NCI-H2171 (cell line): ENCODE measurements at regions not wholly inside any gene's neighbourhood (a gene's known extent, or its start where the extent isn't known, plus 50 kb on each side); places are given as distances from the start of the nearest gene placed in this dataset.

Source experiments
- DNase-seq: peaks from one replicate; lab custom pipeline; 2025; lab: John Stamatoyannopoulos, UW

- no peak for DNase-seq
Observed at GRCh38 chr4:27184508-27185155, 324.0 kb downstream of the STIM2 start.

- no peak for DNase-seq
Observed at GRCh38 chr4:27186710-27187109, 326.1 kb downstream of the STIM2 start.

- DNase-seq = no peak
Observed at GRCh38 chr4:27187786-27188185, 327.1 kb downstream of the STIM2 start.

- DNase-seq = no peak
Observed at GRCh38 chr4:27189683-27190082, 329.0 kb downstream of the STIM2 start.

DNA sequence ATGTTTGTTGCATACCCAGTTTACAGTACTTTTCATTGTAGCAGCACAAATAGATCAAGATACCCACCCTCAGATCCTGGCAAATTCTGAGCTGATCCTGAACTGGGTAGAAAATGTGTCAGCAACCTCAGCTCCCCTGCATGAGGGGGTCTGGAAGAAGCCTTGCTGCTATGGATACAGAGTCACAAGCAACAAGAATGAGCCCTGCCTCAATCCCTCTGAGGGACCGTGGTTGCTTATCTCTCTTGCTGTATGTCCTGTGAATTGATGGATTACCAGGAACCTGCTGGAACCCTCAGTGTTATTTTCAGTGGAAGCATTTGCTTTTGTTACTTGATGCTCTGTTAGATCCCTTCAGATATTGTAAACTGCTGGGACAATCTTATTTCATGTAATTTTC, 331.0 kb downstream of the STIM2 start:
- no peak for DNase-seq

GRCh38 chr4:27194599-27195176, 334.0 kb downstream of the STIM2 start:
- no peak for DNase-seq

DNA sequence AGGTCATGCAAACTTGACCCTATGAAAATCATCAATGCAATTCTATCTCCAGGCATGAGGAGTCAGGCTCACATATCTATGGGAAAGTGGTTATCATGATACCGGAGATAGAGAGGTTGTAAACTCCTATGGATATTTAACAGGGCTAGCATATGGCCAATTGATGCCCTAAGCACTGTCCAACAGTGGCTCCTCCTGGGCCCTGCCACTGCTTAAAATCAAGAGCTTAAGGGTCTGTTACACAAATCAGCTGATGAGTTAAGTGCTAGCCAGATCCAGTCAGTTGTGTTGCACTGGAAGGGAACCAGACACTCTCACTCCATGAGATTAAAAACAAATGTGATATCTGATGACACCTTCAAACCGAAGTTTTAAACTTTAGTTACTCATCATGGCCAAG, 337.6 kb downstream of the STIM2 start:
- DNase-seq = no peak

DNA sequence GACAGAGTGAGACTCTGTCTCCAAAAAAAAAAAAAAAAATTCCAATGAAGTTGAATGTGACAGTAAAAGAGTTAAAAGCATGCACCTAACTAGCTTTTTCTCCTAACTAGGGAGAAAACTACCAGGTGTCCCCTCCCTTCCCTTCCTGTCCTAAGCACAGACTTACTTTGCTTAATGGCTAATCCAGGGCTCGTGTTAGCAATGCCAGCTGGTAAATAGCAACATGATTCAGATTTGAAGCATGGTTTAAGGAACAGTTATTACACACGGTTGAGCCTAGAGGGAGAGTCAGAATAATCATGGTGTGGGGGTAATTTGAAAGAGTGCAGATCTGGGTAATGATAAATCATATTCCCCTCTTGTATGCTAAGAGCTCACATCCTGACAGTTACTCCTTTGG, 338.3 kb downstream of the STIM2 start:
- DNase-seq = no peak

DNA sequence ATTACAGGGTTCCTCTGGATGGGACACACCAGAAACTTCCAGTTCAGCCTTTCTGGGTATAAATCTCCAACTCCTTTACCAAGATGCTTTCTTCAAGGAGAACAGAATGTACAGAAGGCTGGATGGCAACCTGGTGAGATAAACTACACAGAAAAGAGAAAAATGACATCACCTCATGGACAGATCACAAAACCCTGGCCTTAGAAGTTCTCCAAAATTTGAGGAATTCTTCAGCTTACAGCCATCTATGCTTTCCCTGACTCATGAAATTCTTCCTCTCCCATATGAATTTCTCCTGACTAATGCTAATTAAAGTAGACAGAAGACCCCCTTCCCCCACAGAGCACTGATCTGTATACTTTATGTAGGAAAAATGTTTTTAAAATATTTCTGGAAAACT, 345.4 kb downstream of the STIM2 start:
- DNase-seq = no peak

DNA sequence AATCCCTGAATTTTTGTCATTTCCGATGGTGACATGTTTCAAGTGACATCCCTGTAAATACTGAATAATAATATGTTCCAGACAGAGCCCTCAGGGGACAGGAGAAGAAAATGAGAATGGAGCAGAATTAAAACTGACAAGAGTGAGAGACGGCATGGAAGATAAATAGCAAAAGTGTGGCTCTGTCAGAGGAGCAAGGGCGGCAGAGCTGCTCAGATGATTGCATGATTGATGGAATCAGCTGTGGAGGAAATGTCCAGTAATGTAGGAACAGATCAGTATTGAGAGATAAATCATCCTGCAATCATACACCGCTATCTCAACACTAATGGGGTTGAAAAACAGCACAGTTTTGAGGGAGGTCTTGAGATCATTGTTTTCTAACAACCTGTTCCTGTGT, 350.3 kb downstream of the STIM2 start:
- DNase-seq = no peak

- DNase-seq = no peak
Observed at GRCh38 chr4:27214010-27214409, 353.4 kb downstream of the STIM2 start.

- DNase-seq = no peak
Observed at GRCh38 chr4:27215220-27215826, 354.7 kb downstream of the STIM2 start.

DNA sequence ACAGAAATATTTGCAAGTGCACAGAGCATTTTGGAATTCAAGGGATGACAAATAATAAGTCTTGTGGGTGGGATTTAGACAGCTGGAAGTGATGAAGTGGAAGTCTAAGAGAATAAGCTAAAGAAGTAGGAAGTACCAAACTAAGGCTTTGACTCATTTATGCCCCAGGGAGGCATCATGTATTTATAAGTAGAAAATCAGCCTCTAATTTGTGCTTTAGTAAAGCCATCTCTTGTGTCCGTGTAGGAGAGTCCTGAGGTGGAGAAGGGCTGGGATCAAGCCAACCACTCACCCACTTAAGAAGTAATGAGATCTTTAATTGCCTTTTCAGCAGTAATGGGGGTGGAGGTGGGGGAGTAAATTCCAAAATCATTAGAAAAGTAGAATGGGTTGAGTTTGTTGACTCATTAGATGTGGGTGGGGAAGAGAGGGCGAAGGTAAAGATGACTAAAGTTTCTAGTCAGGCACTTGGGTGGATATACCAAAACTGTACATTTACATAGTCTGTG, 356.7 kb downstream of the STIM2 start:
- no peak for DNase-seq

GRCh38 chr4:27218013-27218412, 357.4 kb downstream of the STIM2 start:
- DNase-seq = no peak

- no peak for DNase-seq
Observed at GRCh38 chr4:27223326-27223725, 362.7 kb downstream of the STIM2 start.

DNA sequence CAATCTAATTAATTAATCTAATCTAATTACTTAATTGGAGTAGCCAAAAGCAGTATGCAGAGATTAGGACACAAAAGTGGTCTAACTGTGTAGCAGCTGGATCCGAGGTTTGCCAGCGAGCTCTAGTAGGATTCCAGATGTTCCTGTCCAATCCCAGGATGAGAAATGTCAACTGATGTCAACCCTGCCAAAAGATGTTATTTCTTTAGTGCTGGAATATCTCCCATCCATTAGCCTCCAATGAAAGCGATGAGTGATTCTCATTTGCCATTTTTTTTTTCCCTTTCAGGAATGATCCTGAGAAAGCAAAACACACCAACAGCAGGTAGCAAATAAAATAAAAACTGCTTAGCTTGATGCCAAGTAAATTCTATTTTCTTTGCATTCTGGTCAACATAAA, 372.9 kb downstream of the STIM2 start:
- no peak for DNase-seq

DNA sequence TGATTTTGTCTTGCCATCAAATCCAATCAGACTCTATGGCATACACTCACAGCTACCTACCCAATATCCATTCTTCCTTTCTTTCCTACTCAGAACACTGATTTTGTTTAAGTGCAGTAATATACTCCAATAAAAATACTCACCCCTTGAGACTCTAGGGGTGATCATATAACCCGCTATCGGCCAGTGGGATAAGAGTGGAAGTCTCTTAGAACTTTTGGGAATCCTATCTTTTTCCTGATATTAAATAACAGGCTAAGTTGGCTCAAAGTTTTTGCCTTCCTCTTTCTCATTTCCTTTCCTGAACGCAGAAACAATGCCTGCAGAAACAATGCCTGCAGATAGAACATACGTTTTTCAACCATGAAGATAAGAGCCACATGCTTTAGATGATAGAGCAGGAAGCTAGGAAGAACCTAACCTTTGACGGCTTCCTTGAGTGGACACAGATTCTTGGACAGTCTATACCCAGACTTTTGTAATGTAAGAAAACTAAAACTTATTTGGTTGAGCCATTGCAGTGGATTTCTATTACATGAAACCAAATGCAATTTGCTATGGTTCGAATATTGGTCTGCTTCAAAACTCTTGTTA, 373.8 kb downstream of the STIM2 start:
- no peak for DNase-seq

DNA sequence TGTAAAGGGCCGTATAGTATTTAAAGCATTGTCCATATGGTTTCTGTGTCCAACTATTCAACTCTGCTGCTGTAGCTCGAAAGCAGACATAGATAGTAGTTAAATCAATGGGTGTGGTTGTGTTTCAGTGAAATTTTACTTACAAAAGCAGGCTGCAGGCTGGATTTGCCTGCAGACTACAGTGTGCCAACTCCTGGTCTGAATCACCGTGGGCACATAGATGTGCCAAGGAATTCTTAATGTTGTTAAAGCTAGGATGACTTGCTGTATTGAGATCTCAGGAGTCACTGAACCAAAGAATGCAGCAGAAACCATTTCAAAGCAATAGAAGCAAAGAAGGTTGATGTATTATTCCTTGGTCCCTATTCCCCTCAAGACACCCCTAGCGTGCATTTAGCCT, 379.0 kb downstream of the STIM2 start:
- no peak for DNase-seq

- no peak for DNase-seq
Observed at GRCh38 chr4:27242217-27242616, 381.6 kb downstream of the STIM2 start.

- DNase-seq = no peak
Observed at GRCh38 chr4:27245216-27245615, 384.6 kb downstream of the STIM2 start.

DNA sequence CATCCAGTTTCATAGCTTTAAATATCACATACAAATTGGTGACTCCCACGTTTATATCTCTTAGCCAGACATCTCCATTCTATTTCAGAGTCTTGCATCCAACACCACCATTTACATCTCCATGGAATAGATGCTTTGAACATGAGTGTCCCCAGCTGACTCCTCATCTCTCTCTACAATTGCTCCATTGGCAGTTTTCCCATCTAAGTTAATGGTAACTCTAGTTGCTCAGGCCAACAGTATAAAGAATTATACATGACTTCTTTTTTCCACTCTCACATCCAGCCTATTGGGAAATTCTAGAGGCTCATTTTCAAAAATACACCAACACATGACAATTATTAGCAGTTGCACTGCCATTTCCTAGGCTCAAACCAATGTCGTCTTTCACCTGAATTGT, 388.2 kb downstream of the STIM2 start:
- DNase-seq = no peak

- no peak for DNase-seq
Observed at GRCh38 chr4:27251771-27252170, 391.1 kb downstream of the STIM2 start.

- no peak for DNase-seq
Observed at GRCh38 chr4:27267339-27267969, 406.8 kb downstream of the STIM2 start.
